NCI-H1105 (cell line): ENCODE measurements at regions not wholly inside any gene's neighbourhood (a gene's known extent, or its start where the extent isn't known, plus 50 kb on each side); places are given as distances from the start of the nearest gene placed in this dataset.
"Not testable (repeated sequence)": the region's sequence is repeated elsewhere in the genome, so short reads cannot be mapped to it uniquely, and the experiment has no call there.

Experiments
- DNase-seq: peaks from one replicate; lab custom pipeline; 2025; lab: John Stamatoyannopoulos, UW

DNA sequence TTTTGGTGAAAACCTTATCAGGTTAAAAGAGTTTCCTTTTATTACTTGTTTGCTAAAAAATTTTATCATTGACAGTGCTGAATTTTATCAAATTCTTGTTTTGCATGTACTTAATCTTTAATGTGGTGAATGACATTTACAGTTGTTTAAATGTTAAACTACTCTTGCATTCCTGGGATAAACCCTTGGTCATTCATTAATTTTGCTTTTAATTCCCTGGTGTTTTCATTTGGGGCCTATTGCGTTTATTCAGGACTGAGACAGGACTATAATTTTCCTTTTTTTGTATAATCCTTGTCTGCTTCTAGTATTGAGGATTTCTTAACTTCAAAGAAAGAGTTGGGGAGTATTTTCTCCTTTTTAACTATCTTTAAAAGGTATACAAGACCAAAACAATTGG is 98.7 kb upstream of the TLL1 start:
- no peak for DNase-seq

DNA sequence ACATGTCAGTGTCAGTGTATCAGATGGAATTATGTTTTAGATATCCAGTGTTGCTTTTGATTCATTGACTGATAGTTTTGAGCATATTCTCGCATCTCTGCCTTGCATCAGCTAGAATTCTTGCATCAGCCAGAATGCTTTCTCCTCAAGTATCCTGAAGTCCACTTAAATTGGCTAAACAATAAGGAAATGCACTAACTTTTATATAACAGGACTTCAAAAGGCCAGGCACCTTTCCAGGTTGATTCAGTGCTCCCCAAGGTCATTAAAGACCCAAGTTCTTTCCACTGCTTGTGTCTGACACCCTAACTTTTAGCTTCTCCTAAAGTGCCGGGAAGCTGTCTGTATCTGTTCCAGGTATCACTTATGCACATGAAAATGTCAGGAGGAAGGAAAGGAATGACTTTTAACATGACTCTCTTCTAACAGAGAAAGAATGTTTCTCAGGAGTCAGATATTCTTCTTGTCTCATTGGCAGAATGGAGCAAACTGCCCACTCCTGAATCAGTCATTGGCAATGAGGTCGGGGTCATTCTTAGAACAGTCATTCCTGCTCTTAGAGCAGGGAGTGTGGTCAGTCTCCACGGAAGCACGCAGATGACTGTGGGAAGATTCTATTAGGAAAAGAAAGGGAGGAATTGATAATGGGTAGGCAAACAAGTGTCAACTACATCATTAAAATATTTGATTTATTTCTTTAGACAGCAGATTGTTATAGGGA is 92.9 kb upstream of the TLL1 start:
- DNase-seq = no peak

- DNase-seq = no peak
These were observed 92.3 kb upstream of the TLL1 start for GRCh38 chr4:165780735-165781134.

DNA sequence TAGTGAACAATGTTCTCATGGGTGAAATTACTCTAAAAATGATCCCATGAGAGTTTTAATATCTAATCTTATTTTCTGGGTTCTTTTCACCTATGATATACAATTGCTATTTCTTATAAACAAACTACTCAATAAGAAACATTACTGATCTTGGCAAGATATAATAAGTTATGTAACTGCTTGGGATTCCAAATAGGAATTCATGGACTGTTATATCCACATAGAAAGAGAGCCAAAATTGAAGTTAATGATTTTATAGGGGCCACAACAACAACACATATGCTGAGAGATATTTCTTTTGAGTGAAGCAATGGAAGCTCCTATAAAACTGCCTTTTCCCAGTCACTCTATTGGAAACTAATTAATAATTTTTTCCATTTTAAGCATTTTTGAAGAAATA is 90.4 kb upstream of the TLL1 start:
- no peak for DNase-seq

GRCh38 chr4:165783626-165784025 is 89.4 kb upstream of the TLL1 start:
- DNase-seq = no peak

GRCh38 chr4:165784672-165785071 is 88.4 kb upstream of the TLL1 start:
- DNase-seq = peak; percentile 50

- no peak for DNase-seq
These were observed 87.7 kb upstream of the TLL1 start for GRCh38 chr4:165785337-165785736.

- DNase-seq = no peak
These were observed 85.3 kb upstream of the TLL1 start for GRCh38 chr4:165787516-165788274.

DNA sequence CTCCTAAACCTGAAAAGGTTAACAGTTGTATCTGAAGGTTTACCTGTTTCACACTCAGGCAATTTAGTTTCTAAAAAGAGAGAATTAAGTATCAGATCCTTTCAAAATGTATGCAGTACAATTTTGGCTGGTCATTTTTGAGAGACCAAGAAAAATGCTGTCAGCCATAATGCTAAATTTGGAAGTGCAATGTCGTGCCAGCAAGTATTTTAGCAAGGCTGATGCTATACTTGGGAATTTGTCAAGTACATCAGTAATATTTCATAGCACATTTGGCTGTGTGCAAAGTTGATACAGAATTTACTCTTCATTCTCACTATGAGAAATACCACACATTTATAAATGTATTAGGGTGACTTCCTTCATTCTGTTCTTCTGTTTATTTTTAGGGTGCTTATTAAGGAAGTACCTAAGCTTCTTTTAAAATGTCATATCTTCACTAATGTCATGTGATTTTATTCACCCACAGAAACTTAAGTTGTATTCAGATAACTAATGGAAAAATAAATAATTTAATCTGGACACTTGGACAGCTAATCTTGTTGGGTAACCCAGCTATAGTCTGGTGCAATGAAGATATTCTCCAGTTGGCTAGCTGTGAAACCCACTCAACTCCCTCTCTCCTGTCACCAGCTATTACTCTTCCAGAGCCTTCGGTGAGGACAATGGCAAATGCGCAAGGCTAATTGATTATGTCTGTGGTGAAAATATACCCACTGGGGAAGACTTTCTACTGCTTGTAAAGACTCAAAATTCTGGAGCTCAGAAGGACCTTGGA is 84.2 kb upstream of the TLL1 start:
- no peak for DNase-seq

DNA sequence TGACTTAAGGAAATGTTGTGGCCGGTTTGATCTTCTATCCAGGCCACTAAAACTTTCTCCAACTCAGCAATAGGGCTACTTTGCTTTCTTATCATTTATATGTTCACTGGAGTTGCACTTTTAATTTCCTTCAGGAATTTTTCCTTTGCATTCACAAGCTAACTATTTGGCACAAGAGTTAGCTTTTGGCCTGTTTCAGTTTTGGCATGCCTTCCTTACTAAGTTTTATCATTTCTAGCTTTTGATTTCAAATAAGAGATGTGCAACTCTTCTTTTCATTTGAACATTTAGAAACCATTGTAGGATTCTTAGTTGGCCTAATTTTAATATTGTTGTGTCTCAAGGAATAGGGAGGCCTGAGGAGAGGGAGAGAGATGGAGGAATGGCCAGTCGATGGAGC is 79.8 kb upstream of the TLL1 start:
- DNase-seq = no peak

DNA sequence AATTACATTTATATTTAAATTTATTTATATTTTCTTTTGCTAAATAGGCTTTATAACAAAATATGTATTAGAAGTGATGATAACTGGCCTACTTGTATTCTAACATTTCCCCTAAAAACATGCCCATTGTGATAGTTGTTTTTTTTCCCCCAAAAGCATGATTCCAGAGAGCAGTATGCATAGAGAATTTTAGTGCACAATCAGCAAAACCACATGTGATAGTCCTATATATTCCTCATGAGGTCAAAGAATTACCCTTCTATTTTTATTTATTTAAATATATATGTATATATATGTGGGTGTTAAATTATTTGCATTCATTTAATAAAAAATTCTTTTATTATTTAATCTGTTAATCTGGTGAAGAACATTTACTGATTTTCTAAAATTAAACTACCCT is 78.2 kb upstream of the TLL1 start:
- DNase-seq = no peak

DNA sequence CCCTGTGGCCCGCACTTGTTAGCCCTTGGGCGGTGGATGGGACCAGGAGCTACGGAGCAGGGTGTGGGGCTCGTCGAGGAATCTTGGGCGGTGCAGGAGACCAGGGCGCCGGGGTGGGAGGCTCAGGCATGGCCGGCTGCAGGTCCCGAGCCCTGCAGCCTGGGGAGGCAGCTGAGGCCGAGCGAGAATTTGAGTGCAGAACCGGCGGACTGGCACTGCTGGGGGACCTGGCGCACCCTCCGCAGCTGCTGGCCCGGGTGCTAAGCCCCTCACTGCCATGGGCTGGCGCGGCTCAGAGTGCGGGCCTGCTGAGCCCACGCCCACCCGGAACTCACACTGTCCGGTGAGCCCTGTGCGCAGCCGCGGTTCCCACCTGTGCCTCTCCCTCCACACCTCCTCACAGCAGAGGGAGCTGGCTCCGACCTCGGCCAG is 73.6 kb upstream of the TLL1 start:
- DNase-seq = no peak

DNA sequence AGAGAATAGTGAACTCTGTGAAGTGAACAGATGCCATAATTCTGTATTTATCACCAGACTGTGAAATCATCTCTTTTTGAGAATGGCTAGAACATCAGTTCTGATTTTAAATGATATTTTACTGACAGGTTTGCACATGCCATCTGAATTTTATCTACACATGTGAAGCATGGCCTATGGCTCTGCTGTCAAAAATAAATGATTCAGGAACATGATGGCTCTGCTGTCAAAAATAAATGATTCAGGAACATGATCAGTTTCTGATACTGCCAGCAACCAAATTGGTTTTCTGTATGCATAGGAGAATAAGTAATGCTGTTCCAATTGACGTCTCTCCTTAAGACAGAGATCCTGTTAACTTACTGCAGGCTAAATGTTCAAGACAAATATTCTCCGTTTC is 70.6 kb upstream of the TLL1 start:
- DNase-seq = no peak

DNA sequence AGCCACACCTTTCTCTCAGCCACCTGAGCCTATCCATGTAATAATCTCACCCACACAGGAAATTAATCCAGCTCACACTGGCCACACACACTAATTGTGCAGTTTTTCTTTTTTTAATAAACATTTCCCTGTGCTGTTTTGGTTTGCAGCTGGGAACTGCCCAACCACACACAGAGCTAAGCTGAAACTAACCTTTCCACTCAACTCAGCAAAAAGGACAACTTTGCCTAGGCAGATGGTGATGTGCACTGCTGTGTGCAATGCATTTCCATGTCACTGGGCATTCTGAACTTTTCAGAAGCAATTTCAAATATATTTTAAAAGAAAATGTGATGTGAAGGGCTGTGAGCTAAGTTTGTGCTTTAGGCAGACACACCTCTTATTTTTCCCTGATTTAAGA is 70.0 kb upstream of the TLL1 start:
- DNase-seq = no peak

DNA sequence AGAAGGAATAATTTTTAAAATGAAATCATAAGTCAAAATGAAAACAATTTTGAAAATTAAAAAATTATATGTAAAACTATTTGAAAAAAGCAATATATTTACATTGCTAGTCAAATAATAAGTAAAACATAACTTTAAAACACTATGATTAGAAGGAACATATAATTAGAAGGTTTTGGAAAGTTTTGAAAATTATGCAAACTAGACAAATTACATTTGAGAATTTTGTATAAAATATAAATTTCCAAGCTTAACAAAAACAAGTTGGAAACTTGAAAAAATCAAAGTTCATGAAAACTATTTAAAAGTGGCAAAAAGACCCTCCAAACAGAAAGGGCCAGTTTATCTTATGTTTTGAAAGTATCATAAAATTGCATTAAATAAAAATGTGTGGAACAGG is 67.6 kb upstream of the TLL1 start:
- no peak for DNase-seq

DNA sequence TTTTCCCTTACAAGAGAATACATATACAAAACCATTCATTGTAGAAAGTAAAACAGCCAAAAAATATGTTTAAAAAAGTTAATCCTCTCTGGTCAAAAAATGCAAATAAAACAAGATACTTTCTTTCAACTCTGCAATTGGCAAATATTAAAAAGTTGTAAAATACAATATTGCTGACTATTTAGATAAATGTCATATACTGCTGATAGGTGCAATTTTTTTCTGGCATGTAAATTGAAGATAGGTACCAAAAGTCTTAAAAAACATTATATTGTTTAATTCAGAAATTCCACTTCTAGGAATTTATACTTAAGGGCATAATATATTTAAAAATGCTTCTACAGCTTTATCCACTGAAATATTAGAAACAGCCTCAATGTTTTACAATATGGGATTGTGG is 66.4 kb upstream of the TLL1 start:
- DNase-seq = no peak

DNA sequence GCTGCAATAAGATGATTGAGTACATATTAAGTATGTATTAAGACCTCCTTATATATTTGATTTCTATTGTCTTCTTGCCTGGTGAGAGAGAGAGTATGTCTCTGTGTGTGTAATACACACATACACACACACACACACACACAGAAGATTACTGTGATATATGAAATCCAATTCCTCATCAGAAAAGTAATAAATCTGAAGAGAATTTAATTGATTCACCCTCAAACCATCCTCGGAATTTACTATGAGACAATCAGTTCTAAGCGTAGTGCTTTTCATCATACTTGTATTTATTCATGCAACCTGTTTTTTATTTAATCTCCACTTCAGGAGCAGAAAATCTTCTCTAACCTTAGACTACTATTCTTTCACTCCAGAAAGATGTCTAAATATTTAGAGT is 62.3 kb upstream of the TLL1 start:
- DNase-seq = no peak

- no peak for DNase-seq
These were observed 59.4 kb upstream of the TLL1 start for GRCh38 chr4:165813606-165814005.

GRCh38 chr4:165814256-165815020 is 58.6 kb upstream of the TLL1 start:
- peak; percentile 11 for DNase-seq

DNA sequence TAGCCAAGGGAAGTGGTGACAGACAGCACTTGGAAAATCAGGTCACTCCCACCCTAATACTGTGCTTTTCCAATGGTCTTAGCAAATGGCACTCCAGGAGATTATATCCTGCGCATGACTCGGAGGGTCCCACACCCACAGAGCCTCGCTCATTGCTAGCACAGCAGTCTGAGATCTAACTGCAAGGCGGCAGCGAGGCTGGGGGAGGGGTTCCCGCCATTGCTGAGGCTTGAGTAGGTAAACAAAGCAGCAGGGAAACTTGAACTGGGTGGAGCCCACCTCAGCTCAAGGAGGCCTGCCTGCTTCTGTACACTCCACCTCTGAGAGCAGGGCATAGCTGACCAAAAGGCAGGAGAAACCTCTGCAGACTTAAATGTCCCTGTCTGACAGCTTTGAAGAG is 53.9 kb upstream of the TLL1 start:
- not testable (repeated sequence) for DNase-seq
